Right atrium auricular region (tissue), 2 donors: ENCODE measurements at regions not wholly inside any gene's neighbourhood (a gene's known extent, or its start where the extent isn't known, plus 50 kb on each side); places are given as distances from the start of the nearest gene placed in this dataset.

Experiments used
- DNase-seq: peaks from one replicate; pipeline ENCODE4 v3.0.0-alpha.2; 2019; ENCODE audit warnings: low spot score
- H3K27ac ChIP-seq, 2 donors: fragments of 200-600 bp; sonication (generic); 1 replicate in 1 of 2; 2 replicates in 1 of 2; pipeline ENCODE4 v1.5.1; 2016 to 2019
- H3K27me3 ChIP-seq, 2 donors: fragments of 200-600 bp; sonication (generic); one replicate each; pipeline versions ENCODE4 v1.5.1 to v1.6.0; 2017 to 2019
- H3K36me3 ChIP-seq: fragments of 200-600 bp; sonication (generic); one replicate; pipeline ENCODE4 v1.5.1; 2016
- H3K4me1 ChIP-seq, 2 donors: fragments of 200-600 bp; sonication (generic); one replicate each; pipeline versions ENCODE4 v1.5.1 to v1.6.0; 2017 to 2019
- H3K4me3 ChIP-seq, 2 donors: fragments of 200-600 bp; sonication (generic); 1 replicate in 1 of 2; 2 replicates in 1 of 2; pipeline ENCODE4 v1.5.1; 2017 to 2019; ENCODE audit warnings: mild to moderate bottlenecking in 1 of 2, moderate library complexity in 1 of 2
- H3K9me3 ChIP-seq, 2 donors: fragments of 200-600 bp; sonication (generic); one replicate each; pipeline ENCODE4 v1.5.1; 2019
- CTCF ChIP-seq, 2 donors: fragments of 200-600 bp; sonication (generic); IDR thresholded peaks; one replicate each; pipeline ENCODE4 v1.5.1; 2019; ENCODE audit warnings: antibody characterized with exemption in 2 of 2

- no peaks in the 10 kb centered on the region for H3K9me3 ChIP-seq
- no peaks in the 10 kb centered on the region for H3K4me1 ChIP-seq
- no peaks in the 10 kb centered on the region for H3K36me3 ChIP-seq
- H3K27me3 ChIP-seq, result no peaks in the 10 kb centered on the region
- H3K27ac ChIP-seq, result no peak overlapping the region
- TF ChIP-seq CTCF (IDR thresholded peaks at IDR 0.05), result no peak
- no peak overlapping the region for H3K4me3 ChIP-seq
- no peak for DNase-seq
These were observed 52.8 kb downstream of the SOX2 start for GRCh38 chr3:181764544-181764943.

- Histone ChIP-seq H3K27me3 (no peaks in the 10 kb centered on the region), H3K4me3 (no peak overlapping the region), H3K27ac (no peak overlapping the region), H3K36me3 (no peaks in the 10 kb centered on the region), H3K4me1 (no peaks in the 10 kb centered on the region), H3K9me3 (no peaks in the 10 kb centered on the region)
- DNase-seq, result no peak
- no peak for TF ChIP-seq CTCF (IDR thresholded peaks at IDR 0.05)
These were observed 58.6 kb downstream of the SOX2 start for GRCh38 chr3:181770296-181770695.

- Histone ChIP-seq H3K4me3 (no peak overlapping the region), H3K27me3 (no peaks in the 10 kb centered on the region), H3K9me3 (no peaks in the 10 kb centered on the region), H3K4me1 (no peaks in the 10 kb centered on the region), H3K36me3 (no peaks in the 10 kb centered on the region), H3K27ac (no peak overlapping the region)
- no peak for TF ChIP-seq CTCF (IDR thresholded peaks at IDR 0.05)
- DNase-seq, result no peak
These were observed 59.4 kb downstream of the SOX2 start for GRCh38 chr3:181771120-181771519.

- no peak overlapping the region for H3K4me3 ChIP-seq
- no peaks in the 10 kb centered on the region for H3K4me1 ChIP-seq
- no peak overlapping the region for H3K27ac ChIP-seq
- H3K9me3 ChIP-seq, result no peaks in the 10 kb centered on the region
- DNase-seq, result no peak
- H3K36me3 ChIP-seq, result no peaks in the 10 kb centered on the region
- TF ChIP-seq CTCF (IDR thresholded peaks at IDR 0.05), result no peak
- H3K27me3 ChIP-seq, result no peaks in the 10 kb centered on the region
These were observed 60.4 kb downstream of the SOX2 start for GRCh38 chr3:181772166-181772565.

GRCh38 chr3:181773921-181774320 lies 62.2 kb downstream of the SOX2 start:
- DNase-seq, result no peak
- H3K27ac ChIP-seq, result no peak overlapping the region
- H3K36me3 ChIP-seq, result no peaks in the 10 kb centered on the region
- TF ChIP-seq CTCF (IDR thresholded peaks at IDR 0.05), result no peak
- no peak overlapping the region for H3K4me3 ChIP-seq
- H3K4me1 ChIP-seq, result no peaks in the 10 kb centered on the region
- H3K9me3 ChIP-seq, result no peaks in the 10 kb centered on the region
- no peaks in the 10 kb centered on the region for H3K27me3 ChIP-seq

GRCh38 chr3:181782306-181782954 lies 70.7 kb downstream of the SOX2 start:
- Histone ChIP-seq H3K4me3 (no peak overlapping the region), H3K36me3 (no peaks in the 10 kb centered on the region), H3K27ac (no peak overlapping the region), H3K4me1 (no peaks in the 10 kb centered on the region), H3K9me3 (no peaks in the 10 kb centered on the region), H3K27me3 (no peaks in the 10 kb centered on the region)
- no peak for TF ChIP-seq CTCF (IDR thresholded peaks at IDR 0.05)
- DNase-seq, result no peak
